PC-3 (cell line): ENCODE measurements at regions not wholly inside any gene's neighbourhood (a gene's known extent, or its start where the extent isn't known, plus 50 kb on each side); places are given as distances from the start of the nearest gene placed in this dataset.

Source experiments
- ATAC-seq: fragments of 200-7000 bp; cut with Tn5 transposase; 2 replicates; pipeline ENCODE4 v1.9.1; 2020; ENCODE audit warnings: mild to moderate bottlenecking, moderate library complexity
- BruUV-seq: library from RNA; stranded (reverse); fragments of 400-500 nt; replicated peaks from 2 replicates; lab custom pipeline; 2021; lab: Mats Ljungman, UMichigan
- CTCF ChIA-PET: fragments of 300-600 bp; sonication (Branson Sonifier 250); formaldehyde crosslinking; loops from one replicate; lab custom pipeline; 2022; ENCODE audit warnings: antibody characterized with exemption; lab: Charles Lee
- POLR2A ChIA-PET: fragments of 300-600 bp; sonication (Branson Sonifier 250); formaldehyde crosslinking; loops from one replicate; lab custom pipeline; 2022; ENCODE audit warnings: antibody characterized with exemption; ENCODE audit not compliant: unreplicated experiment; lab: Charles Lee
- DNase-seq: peaks from one replicate; pipeline ENCODE4 v3.0.0-alpha.2; 2015
- H2AFZ ChIP-seq: fragments of 300-600 bp; sonication (generic); 2 replicates; pipeline ENCODE4 v1.6.0; 2016; ENCODE audit warnings: antibody characterized with exemption, low read length
- H3F3A ChIP-seq: fragments of 300-600 bp; sonication (generic); one replicate; pipeline ENCODE4 v1.6.0; 2017; ENCODE audit warnings: antibody characterized with exemption, low read length, control low read depth, mild to moderate bottlenecking; ENCODE audit not compliant: unreplicated experiment
- H3K27ac ChIP-seq: fragments of 300-600 bp; sonication (generic); 2 replicates; pipeline ENCODE4 v1.5.1; 2016; ENCODE audit warnings: mild to moderate bottlenecking, low read length
- H3K27me3 ChIP-seq: fragments of 300-600 bp; sonication (generic); 2 replicates; pipeline ENCODE4 v1.6.1; 2016; ENCODE audit warnings: low read length, mixed read lengths
- H3K36me3 ChIP-seq: fragments of 300-600 bp; sonication (generic); 2 replicates; pipeline ENCODE4 v1.6.1; 2016; ENCODE audit warnings: low read depth, mixed run types, low read length, mixed read lengths
- H3K4me1 ChIP-seq: fragments of 300-600 bp; sonication (generic); 2 replicates; pipeline ENCODE4 v1.5.1; 2016; ENCODE audit warnings: low read length; ENCODE audit not compliant: insufficient read depth
- H3K4me2 ChIP-seq: fragments of 300-600 bp; sonication (generic); 2 replicates; pipeline ENCODE4 v1.6.0; 2016; ENCODE audit warnings: low read length
- H3K4me3 ChIP-seq: fragments of 300-600 bp; sonication (generic); 2 replicates; pipeline ENCODE4 v1.5.1; 2016; ENCODE audit warnings: mild to moderate bottlenecking, low read length, mixed read lengths
- H3K79me2 ChIP-seq: fragments of 300-600 bp; sonication (generic); 2 replicates; pipeline ENCODE4 v1.6.1; 2017; ENCODE audit warnings: low read length, mixed read lengths
- H3K9ac ChIP-seq: fragments of 300-600 bp; sonication (generic); 2 replicates; pipeline ENCODE4 v1.6.0; 2016; ENCODE audit warnings: mild to moderate bottlenecking, low read length
- H3K9me2 ChIP-seq: fragments of 300-600 bp; sonication (generic); replicated peaks from 2 replicates; pipeline ENCODE4 v1.6.1; 2016; ENCODE audit warnings: mixed run types, low read length, mixed read lengths
- H3K9me3 ChIP-seq: fragments of 300-600 bp; sonication (generic); 2 replicates; pipeline ENCODE4 v1.6.1; 2016; ENCODE audit warnings: low read length, mixed read lengths
- H4K20me1 ChIP-seq: fragments of 300-600 bp; sonication (generic); 2 replicates; pipeline ENCODE4 v1.6.1; 2016; ENCODE audit warnings: low read length, mixed read lengths
- CTCF ChIP-seq: fragments of 300-600 bp; sonication (generic); conservative IDR thresholded peaks from 2 replicates; pipeline ENCODE4 v1.5.1; 2017; ENCODE audit warnings: antibody characterized with exemption, low read depth, mild to moderate bottlenecking, low read length
- EZH2 ChIP-seq: fragments of 300-600 bp; sonication (generic); IDR thresholded peaks from one replicate; pipeline ENCODE4 v1.6.1; 2017; ENCODE audit warnings: antibody characterized with exemption, mild to moderate bottlenecking, low read length; ENCODE audit not compliant: unreplicated experiment
- EZH2phosphoT487 ChIP-seq: fragments of 300-600 bp; sonication (generic); IDR thresholded peaks from 2 replicates; pipeline ENCODE4 v1.6.1; 2018; ENCODE audit warnings: mild to moderate bottlenecking, antibody characterized with exemption, low read length, borderline replicate concordance
- intact Hi-C: fragments of 100-400 bp; cut with micrococcal nuclease; formaldehyde crosslinking; loops from 2 replicates; pipeline ENCODE4 v1.9.0; 2023

GRCh38 chr6:15194453-15194852, 51.4 kb upstream of the JARID2 start:
- intact Hi-C loops = no loop called here
- H3K4me1 ChIP-seq = no peaks in the 10 kb centered on the region
- BruUV-seq = no TSS peak
- no peaks in the 10 kb centered on the region for H3F3A ChIP-seq
- H3K27me3 ChIP-seq = no peaks in the 10 kb centered on the region
- H3K4me2 ChIP-seq = no peak overlapping the region
- ChIA-PET CTCF (no interaction called here), POLR2A (no interaction called here)
- no peak for TF ChIP-seq EZH2
- TF ChIP-seq CTCF = no peak
- no peak for TF ChIP-seq EZH2phosphoT487
- H3K4me3 ChIP-seq = no peak overlapping the region
- H4K20me1 ChIP-seq = no peaks in the 10 kb centered on the region
- no peak overlapping the region for H3K27ac ChIP-seq
- no peaks in the 10 kb centered on the region for H3K36me3 ChIP-seq
- no peaks in the 10 kb centered on the region for H3K9me2 ChIP-seq
- H3K79me2 ChIP-seq = no peaks in the 10 kb centered on the region
- no peak overlapping the region for H2AFZ ChIP-seq
- no peak overlapping the region for H3K9ac ChIP-seq
- no peaks in the 10 kb centered on the region for H3K9me3 ChIP-seq
- DNase-seq = no peak
- ATAC-seq = no peak
